ENCODE measurements at regions not wholly inside any gene's neighbourhood (a gene's known extent, or its start where the extent isn't known, plus 50 kb on each side); places are given as distances from the start of the nearest gene placed in this dataset.

GRCh38 chr12:69091442-69092017 lies 147.8 kb upstream of the CPSF6 start:
- DNase-seq (ENCODE audit: low read depth, low spot score) (no peak), FAIRE-seq (no peak), ATAC-seq (no peak)
- no peak overlapping the region for H2AFZ ChIP-seq (ENCODE audit: control insufficient read depth, low read depth, low read length)
- H3K27me3 ChIP-seq (replicated peaks in 1 of 2; ENCODE audit: control insufficient read depth in 2 of 2, insufficient read depth in 2 of 2, low read length in 1 of 2) = no peaks in the 10 kb centered on the region; a peak in 1 of 4 replicates
- ChIA-PET CTCF (interaction anchor here (0.6 to 1.0 kb wide), 3 partner anchors 162 to 1181 kb away, joined by 3 to 4 read pairs (median 3); no protein-coding TSS in a partner anchor), SMC1A (ENCODE audit: uncharacterized antibody, unreplicated experiment) (interaction anchor here (0.8 to 0.9 kb wide), 2 partner anchors 10 to 26 kb away, joined by 3 read pairs; no protein-coding TSS in a partner anchor), POLR2A (interaction anchor here (0.6 kb wide), 1 partner anchor 118 kb away, joined by 4 read pairs; no protein-coding TSS in a partner anchor), RAD21 (ENCODE audit: unreplicated experiment) (no interaction called here)
- in situ Hi-C loops (cut with MboI) (no loop called here), intact Hi-C loops (cut with micrococcal nuclease; ENCODE audit: unreplicated experiment) (no loop called here)
- H3K9ac ChIP-seq (ENCODE audit: control insufficient read depth, insufficient read depth, low read length) = no peak overlapping the region
- H3K4me1 ChIP-seq (ENCODE audit: control insufficient read depth, insufficient read depth, low read length) = no peaks in the 10 kb centered on the region
- H3K4me2 ChIP-seq (ENCODE audit: control insufficient read depth, insufficient read depth) = no peak overlapping the region
- H3K36me3 ChIP-seq (ENCODE audit: control insufficient read depth in 2 of 2, insufficient read depth in 2 of 2, low read length in 1 of 2) = no peaks in the 10 kb centered on the region
- H4K20me1 ChIP-seq (ENCODE audit: control insufficient read depth, insufficient read depth) = no peaks in the 10 kb centered on the region
- no peaks in the 10 kb centered on the region for H3K79me2 ChIP-seq (ENCODE audit: control insufficient read depth, insufficient read depth, low read length)
- H3K4me3 ChIP-seq = no peak overlapping the region
- H3K27ac ChIP-seq (ENCODE audit: control insufficient read depth, insufficient read depth) = no peak overlapping the region
- TF ChIP-seq RBBP5 (conservative IDR thresholded peaks at IDR 0.05) (no peak), RELA (IDR thresholded peaks at IDR 0.05; ENCODE audit: borderline replicate concordance, partially characterized antibody) (no peak), NR2F1 (conservative IDR thresholded peaks at IDR 0.05) (no peak), SMAD5 (IDR thresholded peaks at IDR 0.05; ENCODE audit: low read depth) (no peak), MAX (IDR thresholded peaks at IDR 0.05; ENCODE audit: low read depth, low read length) (no peak), HDAC2 (IDR thresholded peaks at IDR 0.05) (no peak), USF1 (IDR thresholded peaks at IDR 0.05; ENCODE audit: borderline replicate concordance, extremely low read length, insufficient read depth, low read depth, low read length) (no peak), ZNF24 (IDR thresholded peaks at IDR 0.05) (no peak), FOXM1 (IDR thresholded peaks at IDR 0.05; ENCODE audit: low read depth, low read length) (no peak)
- H3K9me3 ChIP-seq (replicated peaks; ENCODE audit: control insufficient read depth, insufficient read depth, low read length) = no peaks in the 10 kb centered on the region
- WGBS (ENCODE audit: insufficient coverage, insufficient replicate concordance, low lambda C conversion rate, missing lambda C conversion rate) = 23% methylated on average over 6 of the region's 6 CpGs
- no TSS peak for BruUV-seq (replicated peaks)
